Kidney (tissue), 13 donors: ENCODE measurements at regions not wholly inside any gene's neighbourhood (a gene's known extent, or its start where the extent isn't known, plus 50 kb on each side); places are given as distances from the start of the nearest gene placed in this dataset.

Experiments used
- DNase-seq, 5 donors: peaks; one replicate each; pipeline ENCODE4 v3.0.0-alpha.2; 2013 to 2020
- FAIRE-seq: peaks from 2 replicates; lab custom pipeline; 2012; peaks lifted over from hg19 to GRCh38; lab: Jason Lieb, UNC
- H3K27ac ChIP-seq, 2 donors: one replicate each; pipeline ENCODE4 v1.7.0; 2013; ENCODE audit warnings: low read depth in 2 of 2, low read length in 2 of 2, inconsistent platforms in 1 of 2
- H3K27me3 ChIP-seq: one replicate; pipeline ENCODE4 v1.7.1; 2013; ENCODE audit warnings: low read length, inconsistent platforms; ENCODE audit not compliant: control insufficient read depth, insufficient read depth
- H3K36me3 ChIP-seq, 3 donors: one replicate each; pipeline versions ENCODE4 v1.7.0 to v1.7.1; 2013; ENCODE audit warnings: low read length in 3 of 3, control low read depth in 1 of 3, inconsistent platforms in 1 of 3; ENCODE audit not compliant: insufficient read depth in 3 of 3, control insufficient read depth in 2 of 3
- H3K4me1 ChIP-seq, 3 donors: one replicate each; pipeline versions ENCODE4 v1.7.0 to v1.7.1; 2013; ENCODE audit warnings: low read length in 3 of 3, inconsistent platforms in 1 of 3, low read depth in 1 of 3; ENCODE audit not compliant: control insufficient read depth in 2 of 3, insufficient read depth in 2 of 3
- H3K4me3 ChIP-seq, 3 donors: one replicate each; pipeline versions ENCODE4 v1.7.0 to v1.8.1; 2013; ENCODE audit warnings: low read length in 3 of 3, control low read depth in 1 of 3, inconsistent platforms in 1 of 3
- H3K9ac ChIP-seq, 3 donors: one replicate each; pipeline versions ENCODE4 v1.7.0 to v1.7.1; 2013; ENCODE audit warnings: low read length in 3 of 3, control low read depth in 1 of 3, inconsistent platforms in 1 of 3
- H3K9me3 ChIP-seq, 3 donors: one replicate each; pipeline versions ENCODE4 v1.7.0 to v1.7.1; 2013; ENCODE audit warnings: low read length in 3 of 3, control low read depth in 1 of 3, inconsistent platforms in 1 of 3; ENCODE audit not compliant: control insufficient read depth in 2 of 3, insufficient read depth in 1 of 3
- CTCF ChIP-seq: IDR thresholded peaks from 3 replicates; pipeline ENCODE4 v1.5.1; 2012; ENCODE audit warnings: mild to moderate bottlenecking, moderate library complexity, borderline replicate concordance; ENCODE audit not compliant: insufficient read depth; ENCODE audit errors: extremely low read depth
- intact Hi-C: fragments of 100-400 bp; cut with DNase I; formaldehyde crosslinking; loops from one replicate; pipeline ENCODE4 v1.11.1; 2022
- donor health status: control.
- donor health status: control.
- donor health status: control.
- donor health status: control.
- donor health status: control.
- donor health status: DM: yes; HTN: yes; CAD: no.
- donor health status: Normal renal cell carcinoma (clear cell type).

GRCh38 chrX:2610246-2611170 lies 80.6 kb upstream of the CD99 start:
- Histone ChIP-seq H3K4me1 (peaks cover 0 to 7% (median 0%) of the 10 kb centered on the region in 3 donors), H3K27ac (no peak overlapping the region), H3K9ac (peak overlapping the region in 1 of 3 donors; percentile 10), H3K27me3 (no peaks in the 10 kb centered on the region), H3K9me3 (no peaks in the 10 kb centered on the region), H3K36me3 (no peaks in the 10 kb centered on the region), H3K4me3 (peak overlapping the region in 2 of 3 donors; percentile 74 to 91)
- FAIRE-seq: no peak
- TF ChIP-seq CTCF: no peak
- DNase-seq: no peak
- intact Hi-C loops: no loop called here

- H3K9me3 ChIP-seq: no peaks in the 10 kb centered on the region
- no peak for TF ChIP-seq CTCF
- peak overlapping the region; percentile 37 to 63 for H3K27ac ChIP-seq
- H3K4me1 ChIP-seq: peaks cover 0 to 7% (median 0%) of the 10 kb centered on the region in 3 donors
- intact Hi-C loops: no loop called here
- DNase-seq (peak in 2 of 5 donors; percentile 40 to 51), FAIRE-seq (no peak)
- H3K27me3 ChIP-seq: no peaks in the 10 kb centered on the region
- peak overlapping the region; percentile 35 to 62 (median 42) for H3K9ac ChIP-seq
- peak overlapping the region; percentile 62 to 91 (median 74) for H3K4me3 ChIP-seq
- no peaks in the 10 kb centered on the region for H3K36me3 ChIP-seq
Observed at GRCh38 chrX:2609431-2610238, 81.5 kb upstream of the CD99 start.

GRCh38 chrX:2608638-2609430 lies 82.3 kb upstream of the CD99 start:
- H3K9ac ChIP-seq: peak overlapping the region in 2 of 3 donors; percentile 15 to 82
- peaks cover 0 to 7% (median 0%) of the 10 kb centered on the region in 3 donors for H3K4me1 ChIP-seq
- peak overlapping the region; percentile 74 to 75 for H3K27ac ChIP-seq
- DNase-seq (peak; percentile 84 to 96 (median 94)), FAIRE-seq (no peak)
- no peaks in the 10 kb centered on the region for H3K36me3 ChIP-seq
- intact Hi-C loops: no loop called here
- no peak for TF ChIP-seq CTCF
- H3K27me3 ChIP-seq: no peaks in the 10 kb centered on the region
- peak overlapping the region; percentile 53 to 74 (median 66) for H3K4me3 ChIP-seq
- no peaks in the 10 kb centered on the region for H3K9me3 ChIP-seq
